HCT116 (cell line): ENCODE measurements at regions not wholly inside any gene's neighbourhood (a gene's known extent, or its start where the extent isn't known, plus 50 kb on each side); places are given as distances from the start of the nearest gene placed in this dataset.

Source experiments
- ATAC-seq: fragments of 200-7000 bp; cut with Tn5 transposase; 2 replicates; pipeline ENCODE4 v1.9.1; 2020; ENCODE audit warnings: mild to moderate bottlenecking, moderate library complexity
- BruUV-seq: library from RNA; stranded (reverse); fragments of 400-500 nt; replicated peaks from 2 replicates; lab custom pipeline; 2021; lab: Mats Ljungman, UMichigan
- CTCF ChIA-PET: fragments of 300-600 bp; sonication (Branson Sonifier 250); formaldehyde crosslinking; loops from one replicate; lab custom pipeline; 2021; ENCODE audit warnings: antibody characterized with exemption; lab: Charles Lee
- POLR2A ChIA-PET: fragments of 300-600, 350-600 bp; sonication (Branson Sonifier 250); formaldehyde crosslinking; loops from one replicate; lab custom pipeline; 2021; ENCODE audit warnings: antibody characterized with exemption; lab: Charles Lee
- RAD21 ChIA-PET, 2 experiments: fragments of 300-600 bp; sonication (Branson Sonifier 250); formaldehyde crosslinking; loops; one replicate each; lab custom pipeline; 2023; ENCODE audit warnings: low total read pairs in 2 of 2; ENCODE audit not compliant: uncharacterized antibody in 2 of 2, unreplicated experiment in 2 of 2, low non-redundant PET in 1 of 2; lab: Charles Lee
- DNase-seq: peaks from one replicate; pipeline ENCODE4 v3.0.0-alpha.2; 2010; ENCODE audit warnings: low read depth, low spot score
- H2AFZ ChIP-seq: fragments of 200-600 bp; shearing (Covaris generic), sonication (generic); 2 replicates; pipeline ENCODE4 v1.6.1; 2017; ENCODE audit warnings: low read depth, mixed run types, mixed read lengths, antibody characterized with exemption, low read length; ENCODE audit not compliant: poor library complexity, severe bottlenecking
- H3K27ac ChIP-seq: 2 replicates; pipeline ENCODE4 v1.5.1; 2012; ENCODE audit warnings: low read depth, low read length
- H3K27me3 ChIP-seq: fragments of 200-600 bp; sonication (generic); 2 replicates; pipeline ENCODE4 v1.6.1; 2016; ENCODE audit warnings: mixed run types, low read length, mixed read lengths; ENCODE audit not compliant: insufficient read depth
- H3K36me3 ChIP-seq, 2 experiments: fragments of 200-500 bp in 1 of 2; fragments of 200-600 bp in 1 of 2; sonication (Bioruptor generic) in 1 of 2; sonication (generic) in 1 of 2; 2 replicates each; pipeline versions ENCODE4 v1.5.1 to v1.6.1; 2014 to 2016; ENCODE audit warnings: low read length in 2 of 2, inconsistent platforms in 1 of 2, mixed read lengths in 1 of 2, mixed run types in 1 of 2; ENCODE audit not compliant: insufficient read depth in 2 of 2, control insufficient read depth in 1 of 2
- H3K4me1 ChIP-seq, 2 experiments: fragments of 200-600 bp in 1 of 2; sonication (generic) in 1 of 2; 2 replicates each; pipeline versions ENCODE4 v1.5.1 to v1.6.1; 2012 to 2017; ENCODE audit warnings: low read length in 2 of 2, inconsistent platforms in 1 of 2, mild to moderate bottlenecking in 1 of 2, mixed read lengths in 1 of 2, mixed run types in 1 of 2, moderate library complexity in 1 of 2; ENCODE audit not compliant: insufficient read depth in 2 of 2, control insufficient read depth in 1 of 2
- H3K4me2 ChIP-seq: fragments of 200-600 bp; sonication (generic); 2 replicates; pipeline ENCODE4 v1.6.1; 2017; ENCODE audit warnings: mixed run types, low read length, mixed read lengths
- H3K4me3 ChIP-seq, 2 experiments: fragments of 200-600 bp in 1 of 2; sonication (generic) in 1 of 2; replicated peaks in 1 of 2; 2 replicates each; pipeline ENCODE4 v1.5.1; 2011 to 2016; ENCODE audit warnings: low read length in 2 of 2, control low read depth in 1 of 2, low read depth in 1 of 2, mild to moderate bottlenecking in 1 of 2, mixed read lengths in 1 of 2, mixed run types in 1 of 2
- H3K79me2 ChIP-seq: fragments of 200-600 bp; sonication (generic); 2 replicates; pipeline ENCODE4 v1.6.1; 2017; ENCODE audit warnings: mild to moderate bottlenecking, mixed run types, low read length, moderate library complexity, mixed read lengths; ENCODE audit not compliant: insufficient read depth
- H3K9ac ChIP-seq: fragments of 200-600 bp; sonication (generic); 2 replicates; pipeline ENCODE4 v1.6.1; 2016; ENCODE audit warnings: low read length, mixed read lengths
- H3K9me2 ChIP-seq: fragments of 200-600 bp; sonication (generic), shearing (Covaris generic); 2 replicates; pipeline ENCODE4 v1.6.1; 2017; ENCODE audit warnings: mixed run types, mild to moderate bottlenecking, moderate library complexity; ENCODE audit not compliant: insufficient read depth
- H3K9me3 ChIP-seq, 2 experiments: fragments of 200-500 bp in 1 of 2; fragments of 200-600 bp in 1 of 2; sonication (Bioruptor generic) in 1 of 2; sonication (generic) in 1 of 2; 2 replicates each; pipeline ENCODE4 v1.6.1; 2014 to 2017; ENCODE audit warnings: low read length in 2 of 2, mixed read lengths in 2 of 2, inconsistent platforms in 1 of 2, low read depth in 1 of 2, mild to moderate bottlenecking in 1 of 2, mixed run types in 1 of 2, moderate library complexity in 1 of 2; ENCODE audit not compliant: control insufficient read depth in 1 of 2, insufficient read depth in 1 of 2
- H4K20me1 ChIP-seq: fragments of 200-600 bp; sonication (generic), shearing (Covaris generic); 2 replicates; pipeline ENCODE4 v1.6.1; 2017; ENCODE audit warnings: mixed run types, mild to moderate bottlenecking, moderate library complexity; ENCODE audit not compliant: insufficient read depth
- CBX3 ChIP-seq: IDR thresholded peaks from 2 replicates; pipeline ENCODE4 v1.6.1; 2012; ENCODE audit warnings: low read depth
- CEBPB ChIP-seq: IDR thresholded peaks from 2 replicates; pipeline ENCODE4 v1.6.1; 2012; ENCODE audit warnings: low read depth
- EGR1 ChIP-seq: IDR thresholded peaks from 2 replicates; pipeline ENCODE4 v1.6.1; 2012; ENCODE audit warnings: low read depth
- ELF1 ChIP-seq: IDR thresholded peaks from 2 replicates; pipeline ENCODE4 v1.6.1; 2012; ENCODE audit warnings: low read depth, borderline replicate concordance
- EZH2 ChIP-seq: fragments of 200-600 bp; sonication (generic); IDR thresholded peaks from 2 replicates; pipeline ENCODE4 v1.6.1; 2017; ENCODE audit warnings: antibody characterized with exemption, mixed run types
- EZH2phosphoT487 ChIP-seq: fragments of 200-600 bp; IDR thresholded peaks from 2 replicates; pipeline ENCODE4 v1.6.1; 2018; ENCODE audit warnings: antibody characterized with exemption, borderline replicate concordance
- JUND ChIP-seq: IDR thresholded peaks from 2 replicates; pipeline ENCODE4 v1.6.1; 2012
- POLR2A ChIP-seq: IDR thresholded peaks from 2 replicates; pipeline ENCODE4 v1.7.0; 2011; ENCODE audit warnings: borderline replicate concordance; ENCODE audit not compliant: insufficient read depth, insufficient read length; ENCODE audit errors: extremely low read depth
- POLR2AphosphoS5 ChIP-seq: IDR thresholded peaks from 2 replicates; pipeline ENCODE4 v1.6.1; 2011; ENCODE audit warnings: mild to moderate bottlenecking, low read depth, low read length, moderate library complexity
- RAD21 ChIP-seq: IDR thresholded peaks from 2 replicates; pipeline ENCODE4 v1.6.1; 2012; ENCODE audit warnings: low read depth, mild to moderate bottlenecking
- SIN3A ChIP-seq: IDR thresholded peaks from 2 replicates; pipeline ENCODE4 v1.6.1; 2012; ENCODE audit warnings: low read depth
- SP1 ChIP-seq: IDR thresholded peaks from 2 replicates; pipeline ENCODE4 v1.6.1; 2012; ENCODE audit warnings: low read depth
- TCF7L2 ChIP-seq: IDR thresholded peaks from 2 replicates; pipeline ENCODE4 v1.7.0; 2011; ENCODE audit warnings: borderline replicate concordance, inconsistent platforms; ENCODE audit not compliant: insufficient read depth, insufficient read length; ENCODE audit errors: extremely low read depth
- YY1 ChIP-seq: IDR thresholded peaks from 2 replicates; pipeline ENCODE4 v1.6.1; 2011; ENCODE audit warnings: low read length, low read depth, moderate library complexity, mild to moderate bottlenecking; ENCODE audit not compliant: insufficient replicate concordance; ENCODE audit errors: extremely low read depth
- ZBTB33 ChIP-seq: IDR thresholded peaks from 2 replicates; pipeline ENCODE4 v1.6.1; 2011; ENCODE audit warnings: mild to moderate bottlenecking, low read length, moderate library complexity; ENCODE audit not compliant: insufficient replicate concordance; ENCODE audit errors: extremely low read depth
- ZFX ChIP-seq: fragments of 450-650 bp; IDR thresholded peaks from 2 replicates; pipeline ENCODE4 v1.6.1; 2017
- ZNF274 ChIP-seq: fragments of 200-500 bp; sonication (Bioruptor generic); IDR thresholded peaks from 2 replicates; pipeline ENCODE4 v1.6.1; 2014; ENCODE audit warnings: mild to moderate bottlenecking, low read depth, low read length, inconsistent platforms
- intact Hi-C: fragments of 100-400 bp; cut with micrococcal nuclease; formaldehyde crosslinking; loops from 2 replicates; pipeline ENCODE4 v1.10.0; 2022
- TF ChIP-seq, protein P1 (sequence below): IDR thresholded peaks from 2 replicates; pipeline ENCODE4 v1.6.1; 2012

DNA sequence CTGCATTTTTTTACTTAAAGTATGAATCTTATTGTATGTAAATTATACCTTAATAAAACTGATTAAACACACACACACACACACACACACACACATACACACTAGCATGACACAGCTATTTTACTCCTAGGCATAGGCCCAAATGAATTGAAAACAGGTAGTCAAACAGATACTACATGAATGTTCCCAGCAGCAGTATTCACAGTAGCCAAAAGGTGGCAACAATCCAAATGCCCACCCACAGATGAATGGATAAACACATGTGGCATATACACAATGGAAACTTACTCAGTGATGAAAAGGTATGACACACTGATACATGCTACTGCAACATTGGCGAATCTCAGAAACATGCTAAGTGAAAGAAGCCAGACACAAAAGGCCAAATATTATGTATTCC is 223.5 kb downstream of the CYB561 start:
- POLR2A ChIA-PET = no interaction called here
- Histone ChIP-seq H3K9ac (no peak overlapping the region), H3K4me2 (no peak overlapping the region), H3K79me2 (no peaks in the 10 kb centered on the region), H3K4me1 (no peaks in the 10 kb centered on the region)
- peak; percentile 4 for DNase-seq
- TF ChIP-seq JUND = no peak
- TF ChIP-seq SP1 = no peak; the same call in 1 of the 2 replicates
- no peak for TF ChIP-seq CBX3
- no peak for TF ChIP-seq ELF1
- TF ChIP-seq EZH2 = no peak
- TF ChIP-seq, protein P1, sequence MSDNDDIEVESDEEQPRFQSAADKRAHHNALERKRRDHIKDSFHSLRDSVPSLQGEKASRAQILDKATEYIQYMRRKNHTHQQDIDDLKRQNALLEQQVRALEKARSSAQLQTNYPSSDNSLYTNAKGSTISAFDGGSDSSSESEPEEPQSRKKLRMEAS = no peak
- no peak for TF ChIP-seq POLR2A
- TF ChIP-seq EGR1 = no peak
- TF ChIP-seq EZH2phosphoT487 = no peak
- no peak for TF ChIP-seq SIN3A
- no peak for TF ChIP-seq RAD21
- TF ChIP-seq TCF7L2 = no peak
- no peak for TF ChIP-seq POLR2AphosphoS5
- TF ChIP-seq YY1 = no peak
- no peak for TF ChIP-seq ZBTB33
- TF ChIP-seq CEBPB = no peak
- TF ChIP-seq ZFX = no peak
- TF ChIP-seq ZNF274 = no peak
- TF ChIP-seq, all 23 proteins: peak for 0
- Histone ChIP-seq H2AFZ (no peak overlapping the region), H4K20me1 (no peaks in the 10 kb centered on the region), H3K36me3 (no peaks in the 10 kb centered on the region), H3K4me3 (no peak overlapping the region), H3K9me3 (no peaks in the 10 kb centered on the region), H3K27me3 (no peaks in the 10 kb centered on the region), H3K27ac (no peak overlapping the region), H3K9me2 (no peaks in the 10 kb centered on the region)
- no peak for ATAC-seq
- intact Hi-C loops = no loop called here
- RAD21 ChIA-PET = no interaction called here
- CTCF ChIA-PET = no interaction called here
- BruUV-seq = no TSS peak
